ENCODE measurements at regions not wholly inside any gene's neighbourhood (a gene's known extent, or its start where the extent isn't known, plus 50 kb on each side); places are given as distances from the start of the nearest gene placed in this dataset.

- TF ChIP-seq CTCF (IDR thresholded peaks at IDR 0.05; ENCODE audit: insufficient read depth, low read length, poor library complexity, severe bottlenecking) (no peak), EZH2phosphoT487 (conservative IDR thresholded peaks at IDR 0.05; ENCODE audit: low read length) (no peak)
Observed at GRCh38 chr15:35173444-35174118, 88.5 kb upstream of the NANOGP8 start.

All from SU-DHL-6 (cell line).